ENCODE measurements at regions not wholly inside any gene's neighbourhood (a gene's known extent, or its start where the extent isn't known, plus 50 kb on each side); places are given as distances from the start of the nearest gene placed in this dataset.

GRCh38 chr11:90874986-90875385 lies 652.1 kb upstream of the CHORDC1 start:
- CTCF ChIA-PET, result no interaction called here
- POLR2A ChIA-PET, result no interaction called here
- TF ChIP-seq CTCF (IDR thresholded peaks at IDR 0.05; ENCODE audit: control extremely low read depth, extremely low read depth, low read depth, missing control alignments), result no peak
- no peak for DNase-seq (ENCODE audit: extremely low spot score)

GRCh38 chr11:90874281-90874680 lies 651.4 kb upstream of the CHORDC1 start:
- CTCF ChIA-PET, result no interaction called here
- DNase-seq (ENCODE audit: extremely low spot score), result no peak
- POLR2A ChIA-PET, result no interaction called here
- TF ChIP-seq CTCF (IDR thresholded peaks at IDR 0.05; ENCODE audit: control extremely low read depth, extremely low read depth, low read depth, missing control alignments), result no peak

- ChIA-PET POLR2A (no interaction called here), CTCF (no interaction called here)
- DNase-seq (ENCODE audit: extremely low spot score), result no peak
- TF ChIP-seq CTCF (IDR thresholded peaks at IDR 0.05; ENCODE audit: control extremely low read depth, extremely low read depth, low read depth, missing control alignments), result no peak
Measured at GRCh38 chr11:90867416-90867815, 644.6 kb upstream of the CHORDC1 start.

- DNase-seq (ENCODE audit: extremely low spot score), result no peak
- CTCF ChIA-PET, result interaction anchor here (0.9 kb wide), 1 partner anchor 8 kb away, joined by 3 read pairs; no protein-coding TSS in a partner anchor
- POLR2A ChIA-PET, result no interaction called here
- no peak for TF ChIP-seq CTCF (IDR thresholded peaks at IDR 0.05; ENCODE audit: control extremely low read depth, extremely low read depth, low read depth, missing control alignments)
Measured at GRCh38 chr11:90856790-90857189, 633.9 kb upstream of the CHORDC1 start.

- ChIA-PET POLR2A (no interaction called here), CTCF (no interaction called here)
- no peak for DNase-seq (ENCODE audit: extremely low spot score)
- no peak for TF ChIP-seq CTCF (IDR thresholded peaks at IDR 0.05; ENCODE audit: control extremely low read depth, extremely low read depth, low read depth, missing control alignments)
Measured at GRCh38 chr11:90855531-90855930, 632.7 kb upstream of the CHORDC1 start.

GRCh38 chr11:90851196-90851595 lies 628.3 kb upstream of the CHORDC1 start:
- DNase-seq (ENCODE audit: extremely low spot score), result no peak
- POLR2A ChIA-PET, result no interaction called here
- no peak for TF ChIP-seq CTCF (IDR thresholded peaks at IDR 0.05; ENCODE audit: control extremely low read depth, extremely low read depth, low read depth, missing control alignments)
- CTCF ChIA-PET, result interaction anchor here (1.3 kb wide), 1 partner anchor 20 kb away, joined by 5 read pairs; no protein-coding TSS in a partner anchor

GRCh38 chr11:90849312-90849711 lies 626.5 kb upstream of the CHORDC1 start:
- ChIA-PET CTCF (no interaction called here), POLR2A (no interaction called here)

More at GRCh38 chr11:90849312-90849711, 626.5 kb upstream of the CHORDC1 start:
- DNase-seq (ENCODE audit: extremely low spot score), result no peak
- no peak for TF ChIP-seq CTCF (IDR thresholded peaks at IDR 0.05; ENCODE audit: control extremely low read depth, extremely low read depth, low read depth, missing control alignments)

Measured in GM10248 (cell line).